Endothelial cell (in vitro differentiated cells): ENCODE measurements at regions not wholly inside any gene's neighbourhood (a gene's known extent, or its start where the extent isn't known, plus 50 kb on each side); places are given as distances from the start of the nearest gene placed in this dataset.
"Not testable (repeated sequence)": the region's sequence is repeated elsewhere in the genome, so short reads cannot be mapped to it uniquely, and the experiment has no call there.

Experiments
- DNase-seq: peaks from one replicate; pipeline ENCODE4 v3.0.0; 2021; ENCODE audit warnings: low spot score
- H3K27ac Mint-ChIP-seq: one replicate; pipeline ENCODE4 v1.8.0; 2021; ENCODE audit warnings: mixed read lengths, inconsistent platforms; ENCODE audit not compliant: unreplicated experiment
- H3K27me3 Mint-ChIP-seq: one replicate; pipeline ENCODE4 v1.8.0; 2021; ENCODE audit warnings: mild to moderate bottlenecking, moderate library complexity, mixed read lengths, inconsistent platforms; ENCODE audit not compliant: unreplicated experiment
- H3K36me3 Mint-ChIP-seq: one replicate; pipeline ENCODE4 v1.8.0; 2021; ENCODE audit warnings: mild to moderate bottlenecking, low read depth, mixed read lengths, inconsistent platforms; ENCODE audit not compliant: unreplicated experiment
- H3K4me1 Mint-ChIP-seq: one replicate; pipeline ENCODE4 v1.8.0; 2021; ENCODE audit warnings: mild to moderate bottlenecking, mixed read lengths, inconsistent platforms; ENCODE audit not compliant: unreplicated experiment
- H3K4me3 Mint-ChIP-seq: one replicate; pipeline ENCODE4 v1.8.0; 2021; ENCODE audit warnings: mild to moderate bottlenecking, mixed read lengths, inconsistent platforms; ENCODE audit not compliant: unreplicated experiment
- H3K9me3 Mint-ChIP-seq: one replicate; pipeline ENCODE4 v1.8.0; 2021; ENCODE audit warnings: mixed read lengths, inconsistent platforms; ENCODE audit not compliant: unreplicated experiment
- TF ChIP-seq, protein P1 (sequence below): fragments of 200-600 bp; sonication (generic); IDR thresholded peaks from one replicate; pipeline ENCODE4 v1.5.0; 2021; ENCODE audit warnings: antibody characterized with exemption; ENCODE audit not compliant: unreplicated experiment

DNA sequence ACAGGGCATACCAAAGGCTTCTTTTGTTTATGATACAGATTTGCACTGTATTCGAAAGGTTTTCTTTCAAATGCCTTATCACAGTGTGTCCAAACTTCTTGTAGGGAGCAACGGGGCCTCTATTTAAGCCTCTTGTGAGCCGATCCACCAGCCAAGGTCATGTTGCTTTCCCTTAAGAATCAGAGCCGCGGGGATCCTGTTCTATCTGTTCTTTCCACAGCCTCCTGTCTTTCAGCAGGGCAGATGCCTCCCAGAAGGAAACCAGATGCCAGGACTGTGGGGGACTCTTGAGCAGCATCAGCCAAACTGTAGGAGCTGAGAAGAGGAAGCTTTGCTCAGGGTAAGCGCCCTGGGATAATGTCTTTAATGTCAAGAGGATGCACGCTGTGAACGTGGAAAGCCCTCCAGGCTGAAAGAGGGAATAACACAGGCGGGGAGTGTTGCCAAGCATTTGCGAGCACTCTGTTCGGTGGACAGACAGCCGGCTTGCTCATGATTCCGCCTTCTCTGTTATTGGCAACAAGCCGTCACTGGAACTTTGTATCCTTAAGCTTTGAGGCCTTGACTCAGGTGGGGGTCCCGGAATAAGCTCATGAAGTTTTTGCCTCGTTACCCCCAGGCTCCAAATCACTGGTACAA, 279.8 kb upstream of the FRG1 start:
- Mint-ChIP-seq H3K36me3 (no peaks in the 10 kb centered on the region), H3K27ac (no peak overlapping the region), H3K4me3 (no peak overlapping the region), H3K4me1 (peaks cover 8% of the 10 kb centered on the region), H3K9me3 (no peaks in the 10 kb centered on the region), H3K27me3 (no peaks in the 10 kb centered on the region)
- DNase-seq = no peak
- TF ChIP-seq, protein P1, sequence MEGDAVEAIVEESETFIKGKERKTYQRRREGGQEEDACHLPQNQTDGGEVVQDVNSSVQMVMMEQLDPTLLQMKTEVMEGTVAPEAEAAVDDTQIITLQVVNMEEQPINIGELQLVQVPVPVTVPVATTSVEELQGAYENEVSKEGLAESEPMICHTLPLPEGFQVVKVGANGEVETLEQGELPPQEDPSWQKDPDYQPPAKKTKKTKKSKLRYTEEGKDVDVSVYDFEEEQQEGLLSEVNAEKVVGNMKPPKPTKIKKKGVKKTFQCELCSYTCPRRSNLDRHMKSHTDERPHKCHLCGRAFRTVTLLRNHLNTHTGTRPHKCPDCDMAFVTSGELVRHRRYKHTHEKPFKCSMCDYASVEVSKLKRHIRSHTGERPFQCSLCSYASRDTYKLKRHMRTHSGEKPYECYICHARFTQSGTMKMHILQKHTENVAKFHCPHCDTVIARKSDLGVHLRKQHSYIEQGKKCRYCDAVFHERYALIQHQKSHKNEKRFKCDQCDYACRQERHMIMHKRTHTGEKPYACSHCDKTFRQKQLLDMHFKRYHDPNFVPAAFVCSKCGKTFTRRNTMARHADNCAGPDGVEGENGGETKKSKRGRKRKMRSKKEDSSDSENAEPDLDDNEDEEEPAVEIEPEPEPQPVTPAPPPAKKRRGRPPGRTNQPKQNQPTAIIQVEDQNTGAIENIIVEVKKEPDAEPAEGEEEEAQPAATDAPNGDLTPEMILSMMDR = no peak

DNA sequence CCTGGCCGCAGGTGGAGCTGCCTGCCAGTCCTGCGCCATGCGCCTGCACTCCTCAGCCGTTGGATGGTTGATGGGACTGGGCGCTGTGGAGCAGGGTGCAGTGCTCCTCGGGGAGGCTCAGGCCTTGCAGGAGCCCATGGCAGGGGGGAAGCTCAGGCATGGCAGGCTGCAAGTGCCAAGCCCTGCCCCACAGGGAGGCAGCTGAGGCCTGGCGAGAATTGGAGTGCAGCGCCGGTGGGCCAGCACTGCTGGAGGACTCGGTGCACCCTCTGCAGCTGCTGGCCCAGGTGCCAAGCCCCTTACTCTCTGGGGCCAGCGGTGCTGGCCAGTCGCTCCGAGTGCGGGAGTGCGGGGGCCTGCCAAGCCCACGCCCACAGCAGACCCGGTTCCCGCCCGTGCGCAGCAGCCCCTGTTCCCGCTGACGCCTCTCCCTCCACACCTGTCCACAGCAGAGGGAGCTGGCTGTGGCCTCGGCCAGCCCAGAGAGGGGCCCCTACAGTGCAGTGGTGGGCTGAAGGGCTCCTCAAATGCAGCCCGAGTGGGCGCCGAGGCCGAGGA, 275.9 kb upstream of the FRG1 start:
- no peaks in the 10 kb centered on the region for H3K9me3 Mint-ChIP-seq
- H3K36me3 Mint-ChIP-seq = no peaks in the 10 kb centered on the region
- DNase-seq = no peak
- no peaks in the 10 kb centered on the region for H3K4me1 Mint-ChIP-seq
- H3K27ac Mint-ChIP-seq = no peak overlapping the region
- no peaks in the 10 kb centered on the region for H3K27me3 Mint-ChIP-seq
- H3K4me3 Mint-ChIP-seq = no peak overlapping the region
- TF ChIP-seq, protein P1 = no peak

DNA sequence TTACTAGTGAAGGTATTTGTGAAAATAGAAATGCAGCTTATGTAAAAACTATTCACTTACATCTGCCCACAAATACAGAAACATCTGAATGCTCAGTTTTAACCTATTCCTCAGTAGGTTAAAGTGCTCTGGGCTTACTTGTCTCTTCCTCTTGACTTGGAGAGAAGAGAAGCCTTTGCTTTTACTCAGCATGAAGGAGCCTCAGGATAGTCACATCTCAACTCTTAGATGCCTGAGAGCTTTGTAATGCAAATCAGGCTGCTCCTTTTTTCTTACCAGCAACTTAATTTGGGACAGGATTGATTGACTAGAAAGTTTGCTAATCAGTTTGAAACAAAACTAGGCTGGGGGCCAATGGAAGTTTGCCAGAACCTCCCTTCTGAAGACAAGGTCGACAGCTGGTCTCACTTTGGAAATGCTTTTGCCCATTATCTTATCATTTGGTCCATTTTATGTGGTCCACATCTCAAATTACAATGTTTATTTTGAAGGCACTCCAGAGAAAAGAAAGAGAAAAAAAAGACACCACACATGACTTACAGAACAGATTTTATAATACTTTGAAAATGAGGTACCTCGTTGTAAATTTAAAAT, 274.9 kb upstream of the FRG1 start:
- not testable (repeated sequence) for H3K36me3 Mint-ChIP-seq, H3K27me3 Mint-ChIP-seq, H3K4me1 Mint-ChIP-seq, H3K27ac Mint-ChIP-seq, DNase-seq, H3K4me3 Mint-ChIP-seq, H3K9me3 Mint-ChIP-seq

DNA sequence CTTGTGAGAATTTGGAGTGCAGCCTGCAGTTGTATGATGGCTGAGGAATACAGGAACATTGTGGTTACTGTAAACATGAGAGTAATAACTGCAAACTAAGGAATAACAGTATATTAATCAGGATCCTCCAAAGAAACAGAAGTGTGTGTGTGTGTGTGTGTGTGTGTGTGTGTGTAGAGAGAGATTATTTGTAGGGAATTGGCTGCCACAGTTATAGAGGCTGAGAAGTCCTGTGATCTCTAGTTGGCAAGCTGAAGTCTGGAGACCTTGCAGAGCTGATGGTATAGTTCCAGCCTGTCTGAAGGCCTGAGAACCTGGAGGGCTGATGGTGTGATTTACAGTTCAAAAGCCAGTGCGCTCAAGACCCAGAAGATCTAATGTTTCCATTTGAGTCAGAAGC, 273.3 kb upstream of the FRG1 start:
- not testable (repeated sequence) for H3K36me3 Mint-ChIP-seq, H3K9me3 Mint-ChIP-seq, DNase-seq, H3K4me1 Mint-ChIP-seq, H3K27me3 Mint-ChIP-seq, H3K27ac Mint-ChIP-seq, H3K4me3 Mint-ChIP-seq

DNA sequence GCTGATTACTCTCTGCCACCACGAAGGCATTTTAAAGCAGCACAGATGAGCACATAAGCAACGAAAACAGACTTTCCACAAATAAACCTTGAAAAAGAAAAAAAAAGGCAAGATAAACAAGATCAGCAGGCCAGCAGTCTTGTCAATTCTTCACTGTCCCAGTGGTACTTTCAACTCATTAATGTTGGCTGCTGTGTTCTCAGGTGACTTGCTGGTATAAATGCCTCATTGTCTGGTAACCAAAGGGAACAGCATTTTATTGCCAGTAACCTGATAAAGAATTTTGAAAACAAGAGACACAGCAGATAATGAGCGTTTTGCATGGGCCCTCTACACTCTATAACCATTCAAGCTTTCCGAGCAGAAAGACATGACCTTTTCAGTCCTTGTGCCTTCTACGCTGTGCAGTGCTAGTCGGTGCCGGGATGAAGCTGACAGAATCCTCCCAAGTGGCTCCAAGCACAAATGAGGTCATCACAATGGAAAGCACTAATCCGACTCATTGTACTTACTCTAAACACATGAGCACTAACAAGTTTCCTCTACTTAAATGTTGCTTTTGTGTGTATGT, 242.9 kb upstream of the FRG1 start:
- not testable (repeated sequence) for H3K4me1 Mint-ChIP-seq, DNase-seq, H3K4me3 Mint-ChIP-seq, H3K9me3 Mint-ChIP-seq, H3K27me3 Mint-ChIP-seq, H3K27ac Mint-ChIP-seq, H3K36me3 Mint-ChIP-seq

DNA sequence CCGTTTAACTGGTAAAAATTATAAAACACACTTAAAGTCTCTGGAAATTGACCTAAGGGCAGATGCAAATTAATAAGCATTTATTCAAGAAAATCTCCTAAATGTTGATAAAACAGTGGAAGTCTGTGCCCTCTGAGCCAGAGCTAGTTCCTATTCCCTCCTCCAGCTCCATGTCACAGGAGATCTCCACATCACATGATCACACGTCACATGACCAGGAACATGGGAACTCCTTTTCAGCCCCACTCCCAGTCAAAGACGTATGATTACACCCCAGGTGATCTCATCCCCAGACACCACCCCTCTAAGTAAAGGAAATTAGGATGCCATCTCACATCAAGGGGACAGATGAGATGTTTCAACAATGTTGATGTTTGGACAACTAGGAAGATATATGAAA, 237.7 kb upstream of the FRG1 start:
- not testable (repeated sequence) for H3K36me3 Mint-ChIP-seq, H3K27me3 Mint-ChIP-seq, DNase-seq

DNA sequence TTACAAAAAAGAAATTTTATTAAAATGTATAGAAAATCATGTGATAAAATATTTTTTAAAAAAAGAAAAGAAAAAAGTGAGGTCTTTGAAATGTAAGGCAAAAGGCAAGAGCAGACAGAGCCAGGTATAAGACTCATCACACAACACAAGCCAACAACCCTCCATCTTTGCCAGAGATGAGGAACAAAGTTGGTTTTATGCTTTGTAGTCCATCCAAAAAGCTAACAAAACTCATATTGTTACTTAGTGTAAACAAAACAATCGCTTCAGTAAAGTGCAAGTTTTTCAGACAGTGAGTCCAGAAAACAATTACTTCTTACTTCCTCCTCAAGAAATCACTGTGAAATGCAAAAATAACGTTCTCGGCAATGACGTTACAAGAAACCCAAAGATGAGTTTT, 233.9 kb upstream of the FRG1 start:
- H3K36me3 Mint-ChIP-seq, H3K4me3 Mint-ChIP-seq, DNase-seq, H3K4me1 Mint-ChIP-seq, H3K27ac Mint-ChIP-seq, H3K27me3 Mint-ChIP-seq, H3K9me3 Mint-ChIP-seq: not testable (repeated sequence)

More for the DNA sequence above, 237.7 kb upstream of the FRG1 start:
- H3K4me3 Mint-ChIP-seq, H3K4me1 Mint-ChIP-seq, H3K9me3 Mint-ChIP-seq, H3K27ac Mint-ChIP-seq: not testable (repeated sequence)

DNA sequence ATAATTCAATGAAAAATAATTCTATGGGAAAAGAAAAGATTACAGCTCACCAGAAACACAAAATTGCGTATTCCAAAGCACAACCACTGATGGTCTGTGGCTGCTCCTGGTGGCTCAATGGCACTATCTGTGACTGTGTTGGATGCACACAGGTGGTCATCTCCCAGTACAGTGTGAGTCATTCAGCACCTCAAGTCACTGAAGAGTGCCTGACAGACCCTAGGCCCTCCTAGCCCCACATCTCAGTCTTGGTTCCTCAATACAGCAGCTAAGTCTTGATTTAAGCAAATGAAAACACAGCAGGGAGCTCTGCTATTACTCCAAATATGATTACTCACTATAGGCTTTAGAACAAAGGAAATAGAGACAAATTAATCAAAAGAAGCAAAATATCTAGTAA, 233.4 kb upstream of the FRG1 start:
- H3K27ac Mint-ChIP-seq, DNase-seq, H3K36me3 Mint-ChIP-seq, H3K4me3 Mint-ChIP-seq, H3K27me3 Mint-ChIP-seq, H3K4me1 Mint-ChIP-seq, H3K9me3 Mint-ChIP-seq: not testable (repeated sequence)

DNA sequence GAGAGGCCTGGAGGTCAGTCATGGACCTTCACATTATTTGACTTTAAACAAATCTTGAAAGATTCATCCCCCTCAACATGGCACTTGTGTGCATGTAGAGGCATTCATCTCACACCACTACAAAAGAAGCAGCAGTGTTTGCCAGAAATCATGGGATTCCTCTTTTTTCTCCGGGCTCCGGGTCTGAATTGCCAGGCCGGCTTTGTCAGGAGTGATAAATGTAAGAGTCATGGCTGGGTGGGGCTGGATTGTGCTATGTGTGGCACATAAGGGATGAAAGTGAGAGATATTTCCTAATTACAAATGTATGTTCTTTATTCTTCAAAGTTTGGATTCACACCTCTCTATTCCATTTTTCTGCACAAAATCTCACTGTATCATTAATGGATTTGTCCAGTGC, 228.7 kb upstream of the FRG1 start:
- not testable (repeated sequence) for H3K36me3 Mint-ChIP-seq, H3K27me3 Mint-ChIP-seq, H3K9me3 Mint-ChIP-seq, H3K27ac Mint-ChIP-seq, DNase-seq, H3K4me1 Mint-ChIP-seq, H3K4me3 Mint-ChIP-seq
